GM12878 (cell line): ENCODE measurements at regions not wholly inside any gene's neighbourhood (a gene's known extent, or its start where the extent isn't known, plus 50 kb on each side); places are given as distances from the start of the nearest gene placed in this dataset.

Experiments
- ATAC-seq: fragments of 200-7000 bp; cut with Tn5 transposase; 3 replicates; pipeline ENCODE4 v1.9.1; 2020; ENCODE audit warnings: mild to moderate bottlenecking, moderate library complexity
- BruUV-seq: library from RNA; stranded (reverse); fragments of 400-500 nt; replicated peaks from 2 replicates; lab custom pipeline; 2021; lab: Mats Ljungman, UMichigan
- CTCF ChIA-PET: fragments of 300-600 bp; sonication (Branson Sonifier 250); formaldehyde crosslinking; extraction: SDS; loops from one replicate; lab custom pipeline; 2021; ENCODE audit warnings: inconsistent platforms; lab: Yijun Ruan, JAX
- POLR2A ChIA-PET: fragments of 350-600 bp; formaldehyde crosslinking; extraction: SDS; loops from one replicate; lab custom pipeline; 2021; ENCODE audit warnings: inconsistent platforms; lab: Charles Lee
- RAD21 ChIA-PET: fragments of 300-600 bp; sonication (Branson Sonifier 250); formaldehyde crosslinking; loops from one replicate; lab custom pipeline; 2023; ENCODE audit warnings: antibody characterized with exemption; ENCODE audit not compliant: unreplicated experiment; lab: Charles Lee
- SMC1A ChIA-PET: fragments of 300-600 bp; sonication (Branson Sonifier 250); formaldehyde crosslinking; loops from one replicate; lab custom pipeline; 2023; ENCODE audit not compliant: unreplicated experiment, uncharacterized antibody; lab: Charles Lee
- DNase-seq: peaks from one replicate; pipeline ENCODE4 v3.0.0-alpha.2; 2011; ENCODE audit warnings: low read depth, low spot score
- FAIRE-seq: peaks from 3 replicates; lab custom pipeline; 2011; peaks lifted over from hg19 to GRCh38; lab: Jason Lieb, UNC
- H2AFZ ChIP-seq: 2 replicates; pipeline ENCODE4 v1.6.0; 2011; ENCODE audit warnings: low read depth, low read length, control low read depth; ENCODE audit not compliant: control insufficient read depth
- H3K27ac ChIP-seq: 2 replicates; pipeline ENCODE4 v1.5.1; 2011; ENCODE audit warnings: control low read depth; ENCODE audit not compliant: control insufficient read depth, insufficient read depth
- H3K27me3 ChIP-seq, 2 experiments: replicated peaks in 1 of 2; 2 replicates each; pipeline versions ENCODE4 v1.6.0 to v1.6.1; 2011; ENCODE audit warnings: low read length in 1 of 2; ENCODE audit not compliant: control insufficient read depth in 2 of 2, insufficient read depth in 2 of 2
- H3K36me3 ChIP-seq, 2 experiments: 2 replicates each; pipeline ENCODE4 v1.5.1; 2011; ENCODE audit warnings: low read length in 1 of 2; ENCODE audit not compliant: control insufficient read depth in 2 of 2, insufficient read depth in 2 of 2
- H3K4me1 ChIP-seq: 2 replicates; pipeline ENCODE4 v1.6.1; 2011; ENCODE audit warnings: mild to moderate bottlenecking, low read length, moderate library complexity, mixed read lengths; ENCODE audit not compliant: control insufficient read depth, insufficient read depth
- H3K4me2 ChIP-seq: 2 replicates; pipeline ENCODE4 v1.6.0; 2011; ENCODE audit warnings: control low read depth; ENCODE audit not compliant: control insufficient read depth, insufficient read depth
- H3K4me3 ChIP-seq: fragments of 200-600 bp; sonication (generic); 2 replicates; pipeline ENCODE4 v1.5.1; 2016
- H3K79me2 ChIP-seq: 2 replicates; pipeline ENCODE4 v1.6.0; 2011; ENCODE audit warnings: low read length; ENCODE audit not compliant: control insufficient read depth, insufficient read depth
- H3K9ac ChIP-seq: 2 replicates; pipeline ENCODE4 v1.8.0; 2011; ENCODE audit warnings: low read length, control low read depth, mixed read lengths; ENCODE audit not compliant: control insufficient read depth, insufficient read depth
- H3K9me3 ChIP-seq: replicated peaks from 3 replicates; pipeline ENCODE4 v1.5.1; 2011; ENCODE audit warnings: mild to moderate bottlenecking, low read length; ENCODE audit not compliant: control insufficient read depth, insufficient read depth
- H4K20me1 ChIP-seq: 2 replicates; pipeline ENCODE4 v1.6.0; 2011; ENCODE audit not compliant: control insufficient read depth, insufficient read depth
- CHD1 ChIP-seq: IDR thresholded peaks from 2 replicates; pipeline ENCODE4 v1.6.1; 2012; ENCODE audit warnings: low read depth, low read length, improper control_type of control experiment
- CHD2 ChIP-seq: IDR thresholded peaks from 2 replicates; pipeline ENCODE4 v1.6.1; 2011; ENCODE audit warnings: low read depth, low read length, improper control_type of control experiment, borderline replicate concordance
- FOXK2 ChIP-seq: fragments of 450-650 bp; IDR thresholded peaks from 2 replicates; pipeline ENCODE4 v1.6.1; 2017; ENCODE audit warnings: mild to moderate bottlenecking, moderate library complexity
- JUND ChIP-seq: IDR thresholded peaks from 2 replicates; pipeline ENCODE4 v1.6.1; 2012; ENCODE audit warnings: low read depth, mild to moderate bottlenecking, low read length, improper control_type of control experiment, moderate library complexity
- LARP7 ChIP-seq: fragments of 450-650 bp; IDR thresholded peaks from 2 replicates; pipeline ENCODE4 v1.6.1; 2017; ENCODE audit warnings: mild to moderate bottlenecking
- MAX ChIP-seq: IDR thresholded peaks from 2 replicates; pipeline ENCODE4 v1.6.1; 2012; ENCODE audit warnings: low read depth, low read length, improper control_type of control experiment
- MYB ChIP-seq: fragments of 150-350 bp; IDR thresholded peaks from 2 replicates; pipeline ENCODE4 v1.6.1; 2014; ENCODE audit warnings: mild to moderate bottlenecking, low read depth, low read length, borderline replicate concordance
- NR2C1 ChIP-seq: fragments of 450-650 bp; IDR thresholded peaks from 2 replicates; pipeline ENCODE4 v1.6.1; 2017; ENCODE audit warnings: antibody characterized with exemption, mild to moderate bottlenecking, moderate library complexity
- NR2F1 ChIP-seq: fragments of 450-650 bp; conservative IDR thresholded peaks from 2 replicates; pipeline ENCODE4 v1.6.1; 2017; ENCODE audit warnings: mild to moderate bottlenecking
- PKNOX1 ChIP-seq: fragments of 450-650 bp; IDR thresholded peaks from 2 replicates; pipeline ENCODE4 v1.6.1; 2016; ENCODE audit warnings: mild to moderate bottlenecking
- POLR2AphosphoS5 ChIP-seq: IDR thresholded peaks from 2 replicates; pipeline ENCODE4 v1.6.1; 2011; ENCODE audit warnings: mild to moderate bottlenecking, low read length, inconsistent platforms
- POU2F2 ChIP-seq: IDR thresholded peaks from 3 replicates; pipeline ENCODE4 v1.6.1; 2011; ENCODE audit warnings: low read depth, mild to moderate bottlenecking, low read length, borderline replicate concordance
- RAD51 ChIP-seq: fragments of 450-650 bp; IDR thresholded peaks from 2 replicates; pipeline ENCODE4 v1.6.1; 2016; ENCODE audit warnings: moderate library complexity, mild to moderate bottlenecking, inconsistent platforms
- SPI1 ChIP-seq: IDR thresholded peaks from 2 replicates; pipeline ENCODE4 v1.6.1; 2011; ENCODE audit warnings: low read depth, mild to moderate bottlenecking, low read length, moderate library complexity, borderline replicate concordance; ENCODE audit not compliant: insufficient read depth
- SREBF1 ChIP-seq: IDR thresholded peaks from 2 replicates; pipeline ENCODE4 v1.6.1; 2012; ENCODE audit warnings: mild to moderate bottlenecking, low read length
- SUZ12 ChIP-seq: fragments of 200-600 bp; sonication (generic); IDR thresholded peaks from one replicate; pipeline ENCODE4 v1.6.1; 2018; ENCODE audit warnings: antibody characterized with exemption, mild to moderate bottlenecking; ENCODE audit not compliant: unreplicated experiment
- WGBS: methylation state at CpG from one replicate; pipeline ENCODE4 v1.1.6; 2016; ENCODE audit warnings: low lambda C conversion rate; ENCODE audit not compliant: insufficient replicate concordance, insufficient coverage; ENCODE audit errors: missing lambda C conversion rate; 5-methylcytosine and 5-hydroxymethylcytosine counted together
- in situ Hi-C: fragments of 300-500 bp; cut with MboI; formaldehyde crosslinking; loops from 9 replicates; pipeline ENCODE4 v1.14.3; 2018; ENCODE audit warnings: mixed read lengths
- intact Hi-C: fragments of 100-400 bp; cut with micrococcal nuclease; formaldehyde crosslinking; loops from one replicate; pipeline ENCODE4 v1.14.2; 2022; ENCODE audit not compliant: unreplicated experiment

- no peak for TF ChIP-seq LARP7
- TF ChIP-seq JUND: no peak
- no peak for TF ChIP-seq NR2C1
Measured at GRCh38 chr2:180618570-180618969, 361.8 kb upstream of the UBE2E3 start (continued).

- H3K27ac ChIP-seq: no peak overlapping the region
- FAIRE-seq: no peak
- H3K27me3 ChIP-seq: no peaks in the 10 kb centered on the region
- no peak overlapping the region for H3K4me2 ChIP-seq
- H3K9me3 ChIP-seq: no peaks in the 10 kb centered on the region
- H3K4me1 ChIP-seq: no peaks in the 10 kb centered on the region
- DNase-seq: no peak
- no TSS peak for BruUV-seq
- no peak for TF ChIP-seq SUZ12
- no peak for TF ChIP-seq SREBF1
- no peak for TF ChIP-seq MYB
- TF ChIP-seq POLR2AphosphoS5: no peak
- no peak for TF ChIP-seq FOXK2
- TF ChIP-seq CHD2: no peak
- TF ChIP-seq PKNOX1: no peak
- no peak for TF ChIP-seq SPI1
- no peak for TF ChIP-seq NR2F1
- no peak for TF ChIP-seq CHD1
- no peak for TF ChIP-seq RAD51
- no peak for TF ChIP-seq MAX
- TF ChIP-seq POU2F2: no peak
- CTCF ChIA-PET: no interaction called here
- H3K79me2 ChIP-seq: no peaks in the 10 kb centered on the region
- SMC1A ChIA-PET: no interaction called here
- intact Hi-C loops: no loop called here
- H3K36me3 ChIP-seq: no peaks in the 10 kb centered on the region
- H4K20me1 ChIP-seq: no peaks in the 10 kb centered on the region
- 0% methylated on average over 2 of the region's 2 CpGs for WGBS
- RAD21 ChIA-PET: no interaction called here
- no peak overlapping the region for H3K4me3 ChIP-seq
- no peak overlapping the region for H3K9ac ChIP-seq
- POLR2A ChIA-PET: no interaction called here
- in situ Hi-C loops: no loop called here
- ATAC-seq: no peak
- no peak overlapping the region for H2AFZ ChIP-seq
Measured at GRCh38 chr2:180614776-180615175, 365.6 kb upstream of the UBE2E3 start.
